HL-60 (cell line): ENCODE measurements at regions not wholly inside any gene's neighbourhood (a gene's known extent, or its start where the extent isn't known, plus 50 kb on each side); places are given as distances from the start of the nearest gene placed in this dataset.

Experiments
- DNase-seq, 2 experiments: peaks; one replicate each; pipeline ENCODE4 v3.0.0-alpha.2; 2010 to 2020; ENCODE audit warnings: low read depth in 1 of 2, low spot score in 1 of 2
- H3K27ac ChIP-seq: fragments of 250-450 bp; sonication (Bioruptor Pico); replicated peaks from 2 replicates; pipeline ENCODE4 v1.5.1; 2020; ENCODE audit warnings: mild to moderate bottlenecking, moderate library complexity
- H3K27me3 ChIP-seq: fragments of 250-450 bp; sonication (Bioruptor Pico); 2 replicates; pipeline ENCODE4 v1.5.1; 2021; ENCODE audit warnings: mild to moderate bottlenecking, moderate library complexity; ENCODE audit not compliant: insufficient read depth, poor library complexity, severe bottlenecking
- H3K4me3 ChIP-seq: replicated peaks from 2 replicates; pipeline ENCODE4 v1.5.1; 2011; ENCODE audit warnings: mild to moderate bottlenecking, control low read depth, low read length; ENCODE audit not compliant: insufficient read depth
- GABPA ChIP-seq: IDR thresholded peaks from 2 replicates; pipeline ENCODE4 v1.6.1; 2012; ENCODE audit warnings: low read depth
- POLR2AphosphoS5 ChIP-seq: IDR thresholded peaks from 2 replicates; pipeline ENCODE4 v1.6.1; 2012; ENCODE audit warnings: low read depth
- REST ChIP-seq: IDR thresholded peaks from 2 replicates; pipeline ENCODE4 v1.6.1; 2012; ENCODE audit warnings: low read depth; ENCODE audit not compliant: insufficient replicate concordance
- SPI1 ChIP-seq: IDR thresholded peaks from 2 replicates; pipeline ENCODE4 v1.6.1; 2012; ENCODE audit warnings: low read depth, mild to moderate bottlenecking, borderline replicate concordance
- TF ChIP-seq, protein P1 (sequence below): IDR thresholded peaks from one replicate; pipeline ENCODE4 v1.5.1; 2011; ENCODE audit warnings: low read length, control low read depth, inconsistent platforms; ENCODE audit not compliant: insufficient read depth

- TF ChIP-seq REST (no peak), SPI1 (no peak), POLR2AphosphoS5 (no peak), GABPA (no peak)
- TF ChIP-seq, protein P1, sequence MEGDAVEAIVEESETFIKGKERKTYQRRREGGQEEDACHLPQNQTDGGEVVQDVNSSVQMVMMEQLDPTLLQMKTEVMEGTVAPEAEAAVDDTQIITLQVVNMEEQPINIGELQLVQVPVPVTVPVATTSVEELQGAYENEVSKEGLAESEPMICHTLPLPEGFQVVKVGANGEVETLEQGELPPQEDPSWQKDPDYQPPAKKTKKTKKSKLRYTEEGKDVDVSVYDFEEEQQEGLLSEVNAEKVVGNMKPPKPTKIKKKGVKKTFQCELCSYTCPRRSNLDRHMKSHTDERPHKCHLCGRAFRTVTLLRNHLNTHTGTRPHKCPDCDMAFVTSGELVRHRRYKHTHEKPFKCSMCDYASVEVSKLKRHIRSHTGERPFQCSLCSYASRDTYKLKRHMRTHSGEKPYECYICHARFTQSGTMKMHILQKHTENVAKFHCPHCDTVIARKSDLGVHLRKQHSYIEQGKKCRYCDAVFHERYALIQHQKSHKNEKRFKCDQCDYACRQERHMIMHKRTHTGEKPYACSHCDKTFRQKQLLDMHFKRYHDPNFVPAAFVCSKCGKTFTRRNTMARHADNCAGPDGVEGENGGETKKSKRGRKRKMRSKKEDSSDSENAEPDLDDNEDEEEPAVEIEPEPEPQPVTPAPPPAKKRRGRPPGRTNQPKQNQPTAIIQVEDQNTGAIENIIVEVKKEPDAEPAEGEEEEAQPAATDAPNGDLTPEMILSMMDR, result no peak
- no peak overlapping the region for H3K27ac ChIP-seq
- no peak overlapping the region for H3K4me3 ChIP-seq
- H3K27me3 ChIP-seq, result no peaks in the 10 kb centered on the region
- no peak for DNase-seq
Measured at GRCh38 chr12:73418541-73418940, 1119.1 kb upstream of the ATXN7L3B start.

DNA sequence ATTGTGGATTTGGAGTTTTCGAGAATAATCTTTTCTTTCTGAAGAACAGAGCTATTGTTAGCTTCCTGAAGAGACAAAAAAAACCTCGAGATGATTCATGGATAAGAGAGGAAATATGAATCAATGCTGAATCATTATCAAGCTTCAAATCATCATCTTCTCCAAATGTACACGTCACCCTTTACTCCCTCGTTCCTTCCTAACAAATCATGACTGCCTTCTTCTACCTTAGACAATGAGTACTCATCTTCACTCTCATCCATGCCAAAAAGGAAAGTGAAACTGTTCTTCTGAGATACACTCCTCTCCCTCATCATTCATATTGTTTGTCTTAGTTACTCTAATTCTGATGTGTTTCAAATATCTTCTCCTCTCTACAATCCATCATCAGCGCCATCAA, 1115.8 kb upstream of the ATXN7L3B start:
- Histone ChIP-seq H3K27ac (no peak overlapping the region), H3K27me3 (no peaks in the 10 kb centered on the region), H3K4me3 (no peak overlapping the region)
- no peak for DNase-seq
- no peak for TF ChIP-seq GABPA
- no peak for TF ChIP-seq SPI1
- no peak for TF ChIP-seq POLR2AphosphoS5
- no peak for TF ChIP-seq REST
- TF ChIP-seq, protein P1, result no peak

- no peak for TF ChIP-seq GABPA
- TF ChIP-seq SPI1, result no peak
- TF ChIP-seq POLR2AphosphoS5, result no peak
- TF ChIP-seq, protein P1, result no peak
- no peak for TF ChIP-seq REST
- Histone ChIP-seq H3K4me3 (no peak overlapping the region), H3K27ac (no peak overlapping the region), H3K27me3 (no peaks in the 10 kb centered on the region)
- no peak for DNase-seq
Measured at GRCh38 chr12:73424484-73424883, 1113.2 kb upstream of the ATXN7L3B start.
